ENCODE measurements at regions not wholly inside any gene's neighbourhood (a gene's known extent, or its start where the extent isn't known, plus 50 kb on each side); places are given as distances from the start of the nearest gene placed in this dataset.

DNA sequence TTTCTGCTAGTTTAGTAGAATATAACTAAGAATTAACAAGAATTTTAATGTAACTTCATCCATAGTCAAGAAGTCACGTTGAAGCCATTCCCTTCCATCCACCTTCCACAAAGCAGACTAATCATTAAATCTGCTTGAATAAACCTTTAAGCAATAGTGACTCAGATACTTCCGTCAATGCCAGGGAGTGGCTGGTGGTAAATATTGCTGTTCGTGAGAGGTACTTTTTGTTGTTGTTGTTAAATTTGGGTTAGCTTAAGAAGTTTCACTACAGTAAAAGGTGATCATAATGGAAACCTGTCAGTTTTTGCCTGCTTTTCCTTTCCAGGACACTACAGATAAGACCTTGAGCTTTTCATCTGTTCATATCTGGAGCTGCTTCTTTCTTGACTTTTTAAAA lies 316.3 kb downstream of the TMA16 start:
- Histone ChIP-seq H3K4me1 (no peaks in the 10 kb centered on the region), H3K9me3 (no peaks in the 10 kb centered on the region), H3K27ac (no peak overlapping the region), H3K4me3 (no peak overlapping the region), H3K4me2 (no peak overlapping the region)
- ATAC-seq (no peak), DNase-seq (ENCODE audit: low read depth in 1 of 2, low spot score in 1 of 2) (peak in 1 of 2 experiments; percentile 6), FAIRE-seq (no peak)
- ChIA-PET CTCF (no interaction called here), POLR2A (no interaction called here)
- TF ChIP-seq NR3C1 (IDR thresholded peaks at IDR 0.05) (no peak), FOSL2 (IDR thresholded peaks at IDR 0.05) (no peak), FOSL2 (CRISPR knock-in tag; IDR thresholded peaks at IDR 0.05) (no peak), PHF8 (IDR thresholded peaks at IDR 0.05; ENCODE audit: borderline replicate concordance, low read depth) (no peak), EHF (CRISPR knock-in tag; IDR thresholded peaks at IDR 0.05) (no peak), POLR2AphosphoS2 (conservative IDR thresholded peaks at IDR 0.05; ENCODE audit: low read length) (no peak), CHD4 (IDR thresholded peaks at IDR 0.05; ENCODE audit: borderline replicate concordance) (no peak), TP53 (CRISPR knock-in tag; IDR thresholded peaks at IDR 0.05) (no peak), RAD21 (conservative IDR thresholded peaks at IDR 0.05 in 1 of 2, IDR thresholded peaks at IDR 0.05 in 1 of 2) (no peak), HEYL (CRISPR knock-in tag; IDR thresholded peaks at IDR 0.05) (no peak), EP300 (IDR thresholded peaks at IDR 0.05) (no peak), FOSB (CRISPR knock-in tag; IDR thresholded peaks at IDR 0.05) (no peak), RARB (CRISPR knock-in tag; IDR thresholded peaks at IDR 0.05) (no peak), CBX8 (IDR thresholded peaks at IDR 0.05) (no peak), RNF2 (IDR thresholded peaks at IDR 0.05; ENCODE audit: borderline replicate concordance, low read depth) (no peak)
- TF ChIP-seq, protein P1, sequence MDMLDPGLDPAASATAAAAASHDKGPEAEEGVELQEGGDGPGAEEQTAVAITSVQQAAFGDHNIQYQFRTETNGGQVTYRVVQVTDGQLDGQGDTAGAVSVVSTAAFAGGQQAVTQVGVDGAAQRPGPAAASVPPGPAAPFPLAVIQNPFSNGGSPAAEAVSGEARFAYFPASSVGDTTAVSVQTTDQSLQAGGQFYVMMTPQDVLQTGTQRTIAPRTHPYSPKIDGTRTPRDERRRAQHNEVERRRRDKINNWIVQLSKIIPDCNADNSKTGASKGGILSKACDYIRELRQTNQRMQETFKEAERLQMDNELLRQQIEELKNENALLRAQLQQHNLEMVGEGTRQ (IDR thresholded peaks at IDR 0.05) = no peak
- WGBS (ENCODE audit: missing lambda C conversion rate) = 12% methylated on average over 3 of the region's 3 CpGs

DNA sequence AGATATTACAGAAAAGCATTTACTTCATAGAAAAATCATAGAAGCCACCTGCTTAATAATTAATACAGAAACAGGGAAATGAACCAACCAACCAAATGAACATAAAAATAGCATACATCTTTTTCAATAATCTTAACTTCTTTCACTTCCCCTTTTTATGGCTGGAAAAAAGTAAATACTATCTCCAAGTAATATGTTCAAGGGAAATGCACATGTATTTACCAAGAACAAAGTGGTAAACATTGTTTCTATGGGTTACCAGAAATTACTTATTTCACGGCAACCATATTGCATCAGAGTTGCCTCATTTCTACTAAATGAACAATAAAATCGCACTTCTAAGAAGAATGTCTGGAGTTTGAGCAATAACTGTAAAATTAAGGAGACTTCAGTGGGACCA lies 321.3 kb downstream of the TMA16 start:
- CTCF ChIA-PET = no interaction called here
- no peak for FAIRE-seq
- WGBS (ENCODE audit: missing lambda C conversion rate) = 24% methylated on average over 2 of the region's 2 CpGs

More for the DNA sequence above, 321.3 kb downstream of the TMA16 start:
- ATAC-seq (no peak), DNase-seq (ENCODE audit: low read depth in 1 of 2, low spot score in 1 of 2) (no peak)
- H3K4me1 ChIP-seq = no peaks in the 10 kb centered on the region
- H3K4me3 ChIP-seq = no peak overlapping the region
- no peak overlapping the region for H3K4me2 ChIP-seq
- no peaks in the 10 kb centered on the region for H3K9me3 ChIP-seq
- POLR2A ChIA-PET = no interaction called here
- H3K27ac ChIP-seq = no peak overlapping the region
- TF ChIP-seq, protein P2, sequence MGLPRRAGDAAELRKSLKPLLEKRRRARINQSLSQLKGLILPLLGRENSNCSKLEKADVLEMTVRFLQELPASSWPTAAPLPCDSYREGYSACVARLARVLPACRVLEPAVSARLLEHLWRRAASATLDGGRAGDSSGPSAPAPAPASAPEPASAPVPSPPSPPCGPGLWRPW (IDR thresholded peaks at IDR 0.05) = no peak
- no peak for TF ChIP-seq RARB (CRISPR knock-in tag; IDR thresholded peaks at IDR 0.05)
- no peak for TF ChIP-seq POLR2AphosphoS2 (conservative IDR thresholded peaks at IDR 0.05; ENCODE audit: low read length)
- TF ChIP-seq RCOR1 (IDR thresholded peaks at IDR 0.05; ENCODE audit: low read depth, low read length) = no peak
- no peak for TF ChIP-seq KDM5A (IDR thresholded peaks at IDR 0.05)
- TF ChIP-seq TFCP2L1 (CRISPR knock-in tag; IDR thresholded peaks at IDR 0.05) = no peak
- TF ChIP-seq, protein P3, sequence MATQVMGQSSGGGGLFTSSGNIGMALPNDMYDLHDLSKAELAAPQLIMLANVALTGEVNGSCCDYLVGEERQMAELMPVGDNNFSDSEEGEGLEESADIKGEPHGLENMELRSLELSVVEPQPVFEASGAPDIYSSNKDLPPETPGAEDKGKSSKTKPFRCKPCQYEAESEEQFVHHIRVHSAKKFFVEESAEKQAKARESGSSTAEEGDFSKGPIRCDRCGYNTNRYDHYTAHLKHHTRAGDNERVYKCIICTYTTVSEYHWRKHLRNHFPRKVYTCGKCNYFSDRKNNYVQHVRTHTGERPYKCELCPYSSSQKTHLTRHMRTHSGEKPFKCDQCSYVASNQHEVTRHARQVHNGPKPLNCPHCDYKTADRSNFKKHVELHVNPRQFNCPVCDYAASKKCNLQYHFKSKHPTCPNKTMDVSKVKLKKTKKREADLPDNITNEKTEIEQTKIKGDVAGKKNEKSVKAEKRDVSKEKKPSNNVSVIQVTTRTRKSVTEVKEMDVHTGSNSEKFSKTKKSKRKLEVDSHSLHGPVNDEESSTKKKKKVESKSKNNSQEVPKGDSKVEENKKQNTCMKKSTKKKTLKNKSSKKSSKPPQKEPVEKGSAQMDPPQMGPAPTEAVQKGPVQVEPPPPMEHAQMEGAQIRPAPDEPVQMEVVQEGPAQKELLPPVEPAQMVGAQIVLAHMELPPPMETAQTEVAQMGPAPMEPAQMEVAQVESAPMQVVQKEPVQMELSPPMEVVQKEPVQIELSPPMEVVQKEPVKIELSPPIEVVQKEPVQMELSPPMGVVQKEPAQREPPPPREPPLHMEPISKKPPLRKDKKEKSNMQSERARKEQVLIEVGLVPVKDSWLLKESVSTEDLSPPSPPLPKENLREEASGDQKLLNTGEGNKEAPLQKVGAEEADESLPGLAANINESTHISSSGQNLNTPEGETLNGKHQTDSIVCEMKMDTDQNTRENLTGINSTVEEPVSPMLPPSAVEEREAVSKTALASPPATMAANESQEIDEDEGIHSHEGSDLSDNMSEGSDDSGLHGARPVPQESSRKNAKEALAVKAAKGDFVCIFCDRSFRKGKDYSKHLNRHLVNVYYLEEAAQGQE (IDR thresholded peaks at IDR 0.05) = no peak
- no peak for TF ChIP-seq HDAC2 (IDR thresholded peaks at IDR 0.05)
- TF ChIP-seq CBX2 (IDR thresholded peaks at IDR 0.05; ENCODE audit: borderline replicate concordance, low read depth) = no peak
- TF ChIP-seq SREBF2 (IDR thresholded peaks at IDR 0.05) = no peak
- TF ChIP-seq MAFK (IDR thresholded peaks at IDR 0.05; ENCODE audit: partially characterized antibody) = no peak
- no peak for TF ChIP-seq HOXB5 (CRISPR knock-in tag; IDR thresholded peaks at IDR 0.05)
- no peak for TF ChIP-seq JUNB (IDR thresholded peaks at IDR 0.05)
- TF ChIP-seq POLR2A (IDR thresholded peaks at IDR 0.05; ENCODE audit: low read length) = no peak
- TF ChIP-seq NFE2L2 (conservative IDR thresholded peaks at IDR 0.05; ENCODE audit: low read length) = no peak
- TF ChIP-seq NPAS2 (CRISPR knock-in tag; IDR thresholded peaks at IDR 0.05; ENCODE audit: borderline replicate concordance) = no peak
- no peak for TF ChIP-seq PHF8 (IDR thresholded peaks at IDR 0.05; ENCODE audit: borderline replicate concordance, low read depth)
- no peak for TF ChIP-seq MAZ (IDR thresholded peaks at IDR 0.05; ENCODE audit: borderline replicate concordance, low read depth, low read length)
- TF ChIP-seq RFX5 (IDR thresholded peaks at IDR 0.05) = no peak

Measured in A549 (cell line).